Activated CD4-positive, alpha-beta memory T cell treated with anti-CD3 and anti-CD28 coated beads, Interleukin-2, amount 10 ng/mL, durations not matched to agents 7 days and 5 days (primary cell): ENCODE measurements at regions not wholly inside any gene's neighbourhood (a gene's known extent, or its start where the extent isn't known, plus 50 kb on each side); places are given as distances from the start of the nearest gene placed in this dataset.
"Not testable (repeated sequence)": the region's sequence is repeated elsewhere in the genome, so short reads cannot be mapped to it uniquely, and the experiment has no call there.

Experiments used
- CTCF ChIA-PET: fragments of 350-600 bp; sonication (Branson Sonifier 250); formaldehyde crosslinking; loops from one replicate; lab custom pipeline; 2021; ENCODE audit warnings: antibody characterized with exemption, inconsistent platforms; lab: Charles Lee
- POLR2A ChIA-PET: fragments of 350-600 bp; sonication (Branson Sonifier 250); formaldehyde crosslinking; loops from one replicate; lab custom pipeline; 2021; ENCODE audit warnings: antibody characterized with exemption; lab: Charles Lee
- DNase-seq: peaks from one replicate; pipeline ENCODE4 v3.0.0-alpha.2; 2020
- H3K27ac Mint-ChIP-seq: one replicate; pipeline ENCODE4 v1.8.0; 2021; ENCODE audit warnings: mild to moderate bottlenecking, mixed read lengths
- H3K27me3 Mint-ChIP-seq: one replicate; pipeline ENCODE4 v1.8.0; 2021; ENCODE audit warnings: mixed read lengths
- H3K36me3 Mint-ChIP-seq: one replicate; pipeline ENCODE4 v1.8.0; 2021; ENCODE audit warnings: low read depth, mixed read lengths
- H3K4me1 Mint-ChIP-seq: one replicate; pipeline ENCODE4 v1.8.0; 2021; ENCODE audit warnings: mixed read lengths
- H3K4me3 Mint-ChIP-seq: one replicate; pipeline ENCODE4 v1.8.0; 2021; ENCODE audit warnings: mild to moderate bottlenecking, mixed read lengths
- H3K9me3 Mint-ChIP-seq: one replicate; pipeline ENCODE4 v1.8.0; 2021; ENCODE audit warnings: mixed read lengths

DNA sequence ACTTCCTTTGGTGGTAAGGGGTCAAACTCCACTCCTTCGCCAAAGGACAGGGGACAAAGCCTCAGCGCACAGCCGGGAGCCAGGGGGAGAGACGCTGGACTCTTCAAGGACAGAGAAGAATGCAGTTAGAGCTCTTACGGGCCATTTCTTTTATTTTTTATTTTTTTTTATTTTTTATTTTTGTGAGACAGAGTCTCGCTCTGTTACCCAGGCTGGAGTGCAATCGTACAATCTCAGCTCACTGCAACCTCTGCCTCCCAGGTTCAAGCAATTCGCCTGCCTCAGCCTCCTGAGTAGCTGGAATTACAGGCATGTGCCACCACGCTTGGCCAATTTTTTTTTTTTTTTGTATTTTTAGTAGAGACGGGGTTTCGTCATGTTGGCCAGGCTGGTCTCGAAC, 93.2 kb upstream of the RPH3AL start, which contains the start of gene RFLNB:
RFLNB (minus strand) TSS at position 101 of the 400 bp plus-strand sequence.
- H3K4me3 Mint-ChIP-seq, H3K9me3 Mint-ChIP-seq, H3K27me3 Mint-ChIP-seq, H3K27ac Mint-ChIP-seq, DNase-seq, H3K4me1 Mint-ChIP-seq: not testable (repeated sequence)
- H3K36me3 Mint-ChIP-seq, result peaks cover 50% of the 10 kb centered on the region
- ChIA-PET CTCF (interaction anchor here (0.7 kb wide), 1 partner anchor 386 kb away, joined by 3 read pairs; no protein-coding TSS in a partner anchor), POLR2A (interaction anchor here (1.3 kb wide), 1 partner anchor 44 kb away, joined by 4 read pairs; no protein-coding TSS in a partner anchor)

DNA sequence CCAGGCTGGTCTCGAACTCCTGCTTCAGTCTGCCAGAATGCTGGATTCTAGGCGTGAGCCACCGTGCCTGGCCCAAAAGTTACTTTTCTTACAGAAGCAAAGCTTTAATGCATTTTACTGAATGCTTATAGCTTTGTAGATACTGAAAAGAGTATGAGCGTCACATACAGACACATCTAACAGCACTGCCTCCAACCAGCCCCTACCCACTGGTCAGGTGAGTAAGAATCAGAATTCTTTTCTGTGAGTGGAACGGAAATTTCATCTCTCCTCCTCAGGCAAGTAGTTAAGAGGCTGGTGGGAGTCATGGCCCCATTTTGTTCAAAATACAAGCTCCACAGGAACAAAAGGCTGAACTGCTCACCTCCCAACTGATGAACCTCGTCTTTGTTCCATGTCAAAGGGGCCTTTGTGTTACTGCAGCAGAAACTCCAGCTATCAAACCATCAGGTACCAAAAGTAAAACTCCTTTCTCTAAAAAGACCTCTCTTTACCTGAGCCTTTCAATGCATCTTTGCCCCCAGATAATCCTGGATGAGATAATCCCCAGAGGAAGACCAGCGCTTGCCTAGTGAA, 92.4 kb upstream of the RPH3AL start:
- Mint-ChIP-seq H3K27me3 (no peaks in the 10 kb centered on the region), H3K4me3 (no peak overlapping the region), H3K36me3 (peaks cover 55% of the 10 kb centered on the region), H3K27ac (no peak overlapping the region), H3K9me3 (no peaks in the 10 kb centered on the region), H3K4me1 (peaks cover 6% of the 10 kb centered on the region)
- no peak for DNase-seq
- ChIA-PET POLR2A (interaction anchor here (1.1 kb wide), 1 partner anchor 44 kb away, joined by 4 read pairs; no protein-coding TSS in a partner anchor), CTCF (no interaction called here)

DNA sequence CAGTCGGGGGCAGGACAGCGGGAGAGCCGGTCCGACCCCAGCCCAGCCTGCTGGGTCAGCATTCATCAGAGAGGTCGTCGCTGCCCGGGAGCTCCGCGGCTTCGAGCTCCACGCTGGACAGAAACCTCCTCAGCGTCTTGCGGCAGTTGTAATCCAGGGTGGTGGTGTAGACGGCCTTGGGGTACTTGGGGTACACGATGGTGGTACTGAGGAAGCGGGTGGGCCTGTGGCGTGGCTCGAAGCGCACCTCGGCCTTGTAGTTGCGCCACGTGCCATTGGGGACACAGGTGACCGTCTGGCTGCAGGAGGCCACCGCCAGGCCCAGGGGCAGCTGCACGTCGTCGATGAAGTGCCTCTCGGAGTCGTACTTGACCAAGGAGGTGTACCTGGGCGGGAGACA, 90.5 kb upstream of the RPH3AL start:
- Mint-ChIP-seq H3K4me1 (peaks cover 6% of the 10 kb centered on the region), H3K4me3 (no peak overlapping the region), H3K27me3 (no peaks in the 10 kb centered on the region), H3K36me3 (peaks cover 69% of the 10 kb centered on the region), H3K9me3 (peaks cover 1% of the 10 kb centered on the region), H3K27ac (no peak overlapping the region)
- ChIA-PET CTCF (no interaction called here), POLR2A (no interaction called here)
- DNase-seq, result no peak

DNA sequence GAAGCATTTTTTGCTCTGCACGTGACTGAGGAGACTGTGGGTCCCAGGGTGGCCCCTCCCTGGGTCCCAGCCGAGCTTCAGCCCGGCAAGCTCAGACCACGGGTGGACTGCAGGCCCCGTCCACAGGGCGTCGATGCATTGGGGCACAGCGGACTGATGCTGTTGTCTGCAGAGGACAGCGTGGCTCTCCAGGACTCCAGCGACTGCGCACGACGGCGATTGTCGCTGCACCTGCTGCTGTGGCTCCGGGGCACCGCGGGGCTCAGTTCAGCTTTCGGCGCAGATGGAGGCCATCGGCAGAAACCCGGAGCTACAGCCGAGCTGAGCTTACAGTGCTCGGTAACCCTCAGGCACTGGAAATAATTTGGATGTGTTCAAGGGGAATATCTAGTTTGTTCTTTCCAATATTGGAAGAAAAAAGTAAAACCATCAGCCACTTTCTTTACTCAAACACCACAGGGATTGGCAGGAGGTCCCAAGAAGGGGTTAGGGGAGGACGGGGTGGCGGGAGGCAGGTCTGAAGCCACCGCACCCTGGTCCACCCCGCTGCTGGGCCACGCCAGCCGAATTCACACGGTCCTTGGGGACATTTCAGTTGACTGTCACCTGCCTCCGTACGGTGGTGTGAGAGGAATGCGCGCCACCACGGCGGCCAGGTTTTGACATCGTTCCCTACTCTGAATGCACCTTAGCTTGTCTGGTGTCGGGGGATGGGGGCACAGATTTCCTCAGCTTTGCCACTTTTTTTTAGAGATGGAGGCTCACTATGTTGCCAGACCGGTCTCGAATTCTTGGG, 88.7 kb upstream of the RPH3AL start:
- Mint-ChIP-seq H3K4me1 (no peaks in the 10 kb centered on the region), H3K27me3 (no peaks in the 10 kb centered on the region), H3K36me3 (peaks cover 61% of the 10 kb centered on the region), H3K4me3 (no peak overlapping the region), H3K27ac (no peak overlapping the region), H3K9me3 (peaks cover 10% of the 10 kb centered on the region)
- ChIA-PET POLR2A (interaction anchor here (1.2 to 1.7 kb wide), 2 partner anchors 25 to 29 kb away, joined by 4 to 6 read pairs; no protein-coding TSS in a partner anchor), CTCF (interaction anchor here (0.7 to 1.0 kb wide), 2 partner anchors 29 to 756 kb away, joined by 3 read pairs; no protein-coding TSS in a partner anchor)
- no peak for DNase-seq

DNA sequence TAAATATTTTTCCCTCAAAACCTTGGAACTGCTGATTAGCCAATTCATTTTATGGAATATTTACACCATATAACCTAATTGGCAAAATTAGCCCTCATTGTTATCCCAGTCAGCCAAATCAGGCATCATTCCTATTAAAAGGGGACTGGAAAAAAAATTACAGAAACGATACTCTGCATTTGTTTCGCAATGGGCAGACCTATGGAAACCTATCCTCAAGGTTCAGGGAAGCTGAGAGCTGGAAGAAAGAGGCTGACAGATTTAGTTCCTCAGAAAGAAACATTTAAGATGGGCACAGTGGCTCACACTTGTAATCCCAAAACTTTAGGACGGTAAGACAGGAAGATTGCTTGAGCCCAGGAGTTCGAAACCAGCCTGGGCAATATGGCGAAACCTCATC, 85.6 kb upstream of the RPH3AL start:
- Mint-ChIP-seq H3K9me3 (peaks cover 17% of the 10 kb centered on the region), H3K36me3 (peaks cover 49% of the 10 kb centered on the region), H3K4me1 (no peaks in the 10 kb centered on the region), H3K4me3 (no peak overlapping the region), H3K27me3 (peaks cover 3% of the 10 kb centered on the region), H3K27ac (no peak overlapping the region)
- POLR2A ChIA-PET, result no interaction called here
- CTCF ChIA-PET, result interaction anchor here (0.9 kb wide), 1 partner anchor 26 kb away, joined by 5 read pairs; no protein-coding TSS in a partner anchor
- no peak for DNase-seq

DNA sequence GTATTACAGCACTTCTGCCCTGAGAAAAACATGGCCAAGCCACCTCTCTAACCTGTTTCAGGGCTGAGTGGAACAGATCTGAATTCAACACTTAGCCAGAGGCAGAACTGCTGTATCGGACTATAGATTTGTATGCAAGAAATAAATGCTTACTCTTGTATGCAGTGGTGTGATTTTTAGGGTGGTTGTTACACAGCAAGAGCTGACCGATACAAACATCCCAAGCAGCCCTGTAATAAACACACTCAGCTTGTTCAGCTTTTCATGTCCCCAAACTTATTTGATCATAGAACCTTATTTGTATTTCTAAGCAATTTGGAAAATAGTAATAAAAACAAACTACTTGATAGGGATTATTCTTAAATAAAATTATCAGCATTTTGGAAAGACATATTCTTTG, 84.9 kb upstream of the RPH3AL start:
- Mint-ChIP-seq H3K27ac (no peak overlapping the region), H3K9me3 (peaks cover 17% of the 10 kb centered on the region), H3K4me1 (no peaks in the 10 kb centered on the region), H3K36me3 (peaks cover 42% of the 10 kb centered on the region), H3K4me3 (no peak overlapping the region), H3K27me3 (peaks cover 3% of the 10 kb centered on the region)
- ChIA-PET CTCF (interaction anchor here (0.9 kb wide), 1 partner anchor 25 kb away, joined by 5 read pairs; no protein-coding TSS in a partner anchor), POLR2A (no interaction called here)
- DNase-seq, result no peak

DNA sequence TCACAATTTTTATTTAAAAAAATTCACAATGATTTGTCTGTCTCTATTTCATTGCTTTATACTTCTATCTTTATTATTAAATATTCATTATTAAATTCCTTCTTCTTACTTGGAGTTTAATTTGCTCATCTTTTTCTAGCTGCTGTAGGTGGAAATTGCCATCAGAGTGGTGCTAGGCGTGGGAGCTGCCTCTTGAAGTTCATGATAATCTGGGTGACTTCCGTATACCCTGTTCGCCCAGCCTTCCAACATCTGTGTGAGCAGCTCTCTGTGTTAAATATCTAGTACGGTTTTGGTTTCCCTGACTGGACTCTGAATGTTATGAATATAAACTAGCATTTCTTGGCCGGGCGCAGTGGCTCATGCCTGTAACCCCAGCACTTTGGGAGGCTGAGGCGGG, 84.0 kb upstream of the RPH3AL start:
- DNase-seq, result no peak
- Mint-ChIP-seq H3K9me3 (peaks cover 17% of the 10 kb centered on the region), H3K36me3 (peaks cover 36% of the 10 kb centered on the region), H3K27ac (no peak overlapping the region), H3K4me3 (no peak overlapping the region), H3K27me3 (peaks cover 3% of the 10 kb centered on the region), H3K4me1 (no peaks in the 10 kb centered on the region)
- ChIA-PET POLR2A (interaction anchor here (0.9 kb wide), 1 partner anchor 18 kb away, joined by 3 read pairs; no protein-coding TSS in a partner anchor), CTCF (no interaction called here)

DNA sequence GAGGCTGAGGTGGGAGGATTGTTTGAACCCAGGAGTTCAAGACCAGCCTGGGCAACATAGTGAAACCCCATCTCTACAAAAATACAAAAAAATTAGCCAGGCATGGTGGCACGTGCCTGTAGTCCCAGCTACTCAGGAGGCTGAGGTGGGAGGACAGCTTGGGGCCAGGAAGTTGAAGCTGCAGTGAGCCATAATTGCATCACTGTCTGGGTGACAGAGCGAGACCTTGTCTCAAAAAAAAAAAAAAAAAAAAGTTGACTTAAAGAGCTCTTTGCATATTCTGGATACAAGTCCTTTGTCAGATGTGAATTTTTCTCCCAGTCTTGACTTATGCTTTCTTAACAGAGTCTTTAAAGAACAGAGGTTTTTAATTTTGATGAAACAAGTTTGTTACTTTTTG, 79.9 kb upstream of the RPH3AL start:
- H3K4me3 Mint-ChIP-seq, POLR2A ChIA-PET, DNase-seq, H3K27me3 Mint-ChIP-seq, H3K27ac Mint-ChIP-seq, H3K4me1 Mint-ChIP-seq: not testable (repeated sequence)
- Mint-ChIP-seq H3K36me3 (peaks cover 14% of the 10 kb centered on the region), H3K9me3 (peaks cover 26% of the 10 kb centered on the region)
- CTCF ChIA-PET, result interaction anchor here (1.8 kb wide), 1 partner anchor 16 kb away, joined by 5 read pairs; no protein-coding TSS in a partner anchor

DNA sequence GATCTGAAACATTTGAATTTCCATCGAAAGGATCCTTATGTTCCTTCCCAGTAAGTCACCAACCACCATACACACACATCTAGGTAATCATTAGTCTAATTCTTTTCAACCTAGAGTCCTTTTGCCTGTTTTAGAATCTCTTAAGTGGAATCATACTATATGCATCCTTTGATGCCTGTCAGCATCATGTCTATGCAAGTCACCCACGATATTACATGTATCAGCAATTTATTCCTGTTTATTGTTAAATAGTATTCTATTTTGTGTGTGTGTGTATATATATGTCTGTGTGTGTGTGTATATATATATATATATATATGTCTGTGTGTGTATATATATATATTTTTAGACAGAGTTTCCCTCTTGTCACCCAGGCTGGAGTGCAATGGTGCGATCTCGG, 78.9 kb upstream of the RPH3AL start:
- peaks cover 12% of the 10 kb centered on the region for H3K36me3 Mint-ChIP-seq
- DNase-seq, result no peak
- CTCF ChIA-PET, result no interaction called here
- POLR2A ChIA-PET, result no interaction called here
- H3K27ac Mint-ChIP-seq, result no peak overlapping the region
- H3K4me3 Mint-ChIP-seq, result no peak overlapping the region
- H3K27me3 Mint-ChIP-seq, result peaks cover 3% of the 10 kb centered on the region
- H3K9me3 Mint-ChIP-seq, result peaks cover 19% of the 10 kb centered on the region
- H3K4me1 Mint-ChIP-seq, result no peaks in the 10 kb centered on the region

DNA sequence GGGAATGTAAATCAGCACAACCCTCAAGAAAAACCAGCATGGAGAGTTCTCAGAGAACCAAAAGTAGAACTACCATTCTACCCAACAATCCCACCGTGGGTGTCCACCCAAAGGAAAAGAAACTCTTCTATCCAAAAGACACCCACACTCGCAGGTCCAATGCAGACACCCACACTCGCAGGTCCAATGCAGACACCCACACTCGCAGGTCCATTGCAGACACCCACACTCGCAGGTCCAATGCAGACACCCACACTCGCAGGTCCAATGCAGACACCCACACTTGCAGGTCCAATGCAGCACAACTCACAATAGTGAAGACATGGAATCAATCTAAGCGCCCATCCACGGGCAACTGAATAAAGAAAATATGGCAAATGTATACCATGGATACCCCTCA, 77.0 kb upstream of the RPH3AL start:
- Mint-ChIP-seq H3K4me3 (no peak overlapping the region), H3K36me3 (peaks cover 6% of the 10 kb centered on the region), H3K27ac (no peak overlapping the region), H3K9me3 (peaks cover 13% of the 10 kb centered on the region), H3K27me3 (no peaks in the 10 kb centered on the region), H3K4me1 (no peaks in the 10 kb centered on the region)
- no peak for DNase-seq
- POLR2A ChIA-PET, result no interaction called here
- CTCF ChIA-PET, result interaction anchor here (1.3 kb wide), 1 partner anchor 17 kb away, joined by 3 read pairs; no protein-coding TSS in a partner anchor

DNA sequence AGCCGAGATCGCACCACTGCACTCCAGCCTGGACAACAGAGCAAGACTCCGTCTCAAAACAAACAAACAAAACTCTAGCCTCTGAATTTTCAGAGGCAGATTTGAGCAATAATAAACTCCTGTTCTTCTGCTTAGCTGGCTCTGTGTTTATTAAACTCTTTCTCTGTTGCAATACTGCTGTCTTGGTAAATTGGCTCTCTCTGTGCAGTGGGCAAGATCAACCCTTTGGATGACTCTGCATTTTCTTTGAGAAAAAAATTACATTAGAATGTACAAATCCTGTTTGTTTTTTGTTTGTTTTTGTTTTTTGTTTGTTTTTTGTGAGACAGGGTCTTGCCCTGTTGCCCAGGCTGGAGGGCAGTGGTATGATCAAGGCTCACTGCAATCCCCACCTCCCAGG, 75.8 kb upstream of the RPH3AL start:
- ChIA-PET POLR2A (no interaction called here), CTCF (no interaction called here)
- Mint-ChIP-seq H3K27ac (no peak overlapping the region), H3K27me3 (no peaks in the 10 kb centered on the region), H3K9me3 (peaks cover 13% of the 10 kb centered on the region), H3K36me3 (peaks cover 6% of the 10 kb centered on the region), H3K4me3 (no peak overlapping the region), H3K4me1 (no peaks in the 10 kb centered on the region)
- no peak for DNase-seq

DNA sequence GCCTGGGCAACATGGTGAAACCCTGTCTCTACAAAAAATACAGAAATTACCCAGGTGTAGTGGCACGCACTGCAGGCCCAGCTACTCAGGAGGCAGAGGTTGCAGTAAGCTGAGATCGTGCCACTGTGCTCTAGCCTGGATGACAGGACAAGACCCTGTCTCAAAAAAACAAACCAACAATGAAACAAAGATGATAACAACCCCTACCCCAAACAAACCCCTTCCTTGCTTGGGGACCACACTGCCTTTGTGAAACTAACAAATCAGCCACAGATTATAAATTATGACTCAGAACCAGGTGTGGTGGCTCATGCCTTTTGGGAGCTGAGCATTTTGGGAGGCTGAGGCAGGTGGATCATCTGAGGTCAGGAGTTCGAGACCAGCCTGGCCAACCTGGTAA, 75.3 kb upstream of the RPH3AL start:
- Mint-ChIP-seq H3K36me3 (peaks cover 6% of the 10 kb centered on the region), H3K9me3 (peaks cover 13% of the 10 kb centered on the region), H3K27ac (no peak overlapping the region), H3K27me3 (no peaks in the 10 kb centered on the region), H3K4me1 (no peaks in the 10 kb centered on the region), H3K4me3 (no peak overlapping the region)
- POLR2A ChIA-PET, result no interaction called here
- CTCF ChIA-PET, result interaction anchor here (1.5 kb wide), 1 partner anchor 15 kb away, joined by 9 read pairs; no protein-coding TSS in a partner anchor
- no peak for DNase-seq

DNA sequence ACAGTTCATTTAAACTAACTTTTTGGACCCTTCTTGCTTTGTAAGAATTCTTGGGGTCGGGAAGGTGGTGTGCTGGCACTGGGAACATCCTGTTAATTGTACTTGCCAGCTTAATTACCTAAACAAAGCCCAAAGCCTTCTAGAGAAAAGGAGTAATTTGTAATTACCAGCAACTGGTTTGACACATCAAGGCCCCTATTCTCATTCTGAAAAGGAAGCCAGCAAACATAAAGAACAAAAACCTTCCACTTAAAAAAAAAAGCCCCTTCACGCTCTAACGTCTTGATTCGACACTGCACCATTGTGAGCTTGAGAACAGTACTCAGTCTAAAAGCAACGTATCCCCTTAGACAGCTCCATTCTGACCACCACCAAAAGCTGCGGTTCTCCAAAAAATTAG, 74.7 kb upstream of the RPH3AL start:
- no peaks in the 10 kb centered on the region for H3K4me1 Mint-ChIP-seq
- no peak for DNase-seq
- H3K27ac Mint-ChIP-seq, result no peak overlapping the region
- CTCF ChIA-PET, result interaction anchor here (1.5 kb wide), 1 partner anchor 15 kb away, joined by 9 read pairs; no protein-coding TSS in a partner anchor
- H3K4me3 Mint-ChIP-seq, result no peak overlapping the region
- no peaks in the 10 kb centered on the region for H3K27me3 Mint-ChIP-seq
- peaks cover 13% of the 10 kb centered on the region for H3K9me3 Mint-ChIP-seq
- H3K36me3 Mint-ChIP-seq, result peaks cover 6% of the 10 kb centered on the region
- POLR2A ChIA-PET, result no interaction called here
